ENCODE measurements at regions not wholly inside any gene's neighbourhood (a gene's known extent, or its start where the extent isn't known, plus 50 kb on each side); places are given as distances from the start of the nearest gene placed in this dataset.

DNA sequence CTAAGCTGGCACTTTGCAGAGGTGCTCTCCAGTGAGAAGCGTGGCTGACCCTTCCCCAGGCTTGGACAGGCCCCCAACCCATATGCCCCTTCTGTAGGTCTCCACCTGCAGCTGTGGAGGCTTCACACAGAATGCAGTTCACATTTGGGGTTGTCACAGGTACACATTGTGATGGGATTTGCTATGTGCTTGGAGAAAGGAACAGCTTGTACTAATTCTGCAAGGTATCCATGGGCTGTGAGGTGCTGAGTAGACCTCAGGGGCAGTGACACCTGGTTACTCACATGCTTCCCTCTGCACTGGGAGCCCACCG, 188.9 kb downstream of the CXCL12 start:
- no peak for DNase-seq

DNA sequence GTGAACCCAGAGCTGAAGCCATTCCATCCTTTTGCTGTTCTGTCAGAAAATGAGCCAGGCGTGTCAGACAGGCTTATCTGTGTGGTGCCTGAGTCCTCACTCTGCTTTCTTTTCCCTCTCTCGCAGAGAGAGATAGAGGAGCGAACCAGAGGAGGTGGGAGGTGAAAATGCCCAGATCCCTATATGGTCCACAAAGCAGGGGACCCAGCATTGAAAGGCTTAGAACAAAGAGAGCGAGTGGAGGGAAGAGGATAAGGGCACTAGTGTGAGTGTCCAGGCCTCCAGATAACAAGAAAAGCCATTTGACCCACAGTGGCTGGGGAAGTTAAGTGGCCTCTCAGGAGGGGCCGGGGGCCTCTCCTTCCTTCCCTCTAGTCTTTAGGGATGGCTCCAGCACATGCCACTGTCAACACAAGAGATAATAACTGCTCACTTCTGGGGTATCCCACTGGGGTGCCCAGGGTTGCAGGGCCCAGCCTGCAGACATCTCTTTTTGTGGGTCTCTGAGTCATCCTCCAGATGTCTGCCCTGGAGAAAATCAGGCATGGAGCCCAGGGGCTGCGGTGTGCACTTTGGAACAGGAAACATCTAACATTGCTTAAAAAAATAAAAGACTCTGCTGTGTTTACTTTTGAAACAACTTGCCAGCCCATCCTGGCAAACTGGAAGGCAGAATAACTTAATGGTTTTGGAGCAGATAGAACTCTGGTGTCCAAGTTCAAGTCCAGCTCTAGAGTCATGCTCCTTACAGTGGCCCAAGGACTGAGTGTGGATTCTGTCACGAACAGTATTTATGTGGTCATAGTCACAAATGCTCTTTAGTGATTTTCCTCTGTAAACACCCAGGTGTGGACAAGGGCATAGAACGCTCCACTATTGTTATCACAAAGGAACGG, 189.5 kb downstream of the CXCL12 start:
- no peak for DNase-seq

DNA sequence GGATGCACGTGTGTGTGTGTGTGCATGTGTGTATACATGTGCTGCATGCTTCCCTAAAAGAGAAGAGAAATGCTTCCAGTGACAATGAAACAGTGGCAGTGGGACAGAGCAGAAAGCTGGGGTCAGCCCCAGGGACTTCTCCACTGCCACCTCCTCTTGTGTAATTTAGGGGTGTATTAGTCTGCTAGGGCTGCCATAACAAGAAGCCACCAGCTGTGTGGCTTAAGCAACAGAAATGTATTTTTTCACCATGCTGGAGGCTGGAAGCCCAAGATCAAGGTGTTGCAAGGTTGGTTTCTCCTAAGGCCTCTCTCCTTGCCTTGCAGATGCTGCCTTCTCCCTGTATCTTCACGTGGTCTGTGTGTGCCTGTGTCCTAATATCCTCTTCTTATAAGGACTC, 190.5 kb downstream of the CXCL12 start:
- DNase-seq, result no peak

DNA sequence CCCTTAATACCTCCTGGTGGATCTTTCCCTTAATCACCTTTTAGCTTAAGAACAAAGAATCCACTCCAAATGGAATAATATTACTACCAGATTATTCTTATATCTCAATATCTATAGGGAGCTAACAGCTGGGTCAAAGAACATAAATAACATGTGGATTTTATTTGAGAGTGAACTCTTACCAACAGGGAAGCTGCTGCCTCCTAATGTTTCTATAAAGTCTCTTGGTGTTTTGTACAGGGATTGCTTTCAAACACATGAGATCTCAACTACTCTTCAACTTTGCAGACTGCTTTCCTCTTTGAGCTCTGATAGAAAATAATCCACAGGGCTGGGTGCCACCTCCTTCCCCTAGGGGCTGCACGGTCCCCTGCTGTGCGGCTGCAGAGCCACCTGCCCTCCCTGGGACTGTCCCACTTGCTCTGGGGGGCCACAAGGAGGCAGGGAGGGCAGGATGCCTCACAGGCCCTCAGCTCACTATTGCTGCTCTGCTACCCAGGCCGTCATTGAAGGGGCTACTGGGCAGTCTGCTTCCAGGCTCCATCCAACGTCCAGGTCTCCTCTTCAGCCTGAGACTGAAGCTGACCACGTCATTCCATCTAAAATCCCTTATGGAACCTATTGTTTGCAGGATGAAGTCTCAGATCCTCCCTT, 191.2 kb downstream of the CXCL12 start:
- no peak for DNase-seq

DNA sequence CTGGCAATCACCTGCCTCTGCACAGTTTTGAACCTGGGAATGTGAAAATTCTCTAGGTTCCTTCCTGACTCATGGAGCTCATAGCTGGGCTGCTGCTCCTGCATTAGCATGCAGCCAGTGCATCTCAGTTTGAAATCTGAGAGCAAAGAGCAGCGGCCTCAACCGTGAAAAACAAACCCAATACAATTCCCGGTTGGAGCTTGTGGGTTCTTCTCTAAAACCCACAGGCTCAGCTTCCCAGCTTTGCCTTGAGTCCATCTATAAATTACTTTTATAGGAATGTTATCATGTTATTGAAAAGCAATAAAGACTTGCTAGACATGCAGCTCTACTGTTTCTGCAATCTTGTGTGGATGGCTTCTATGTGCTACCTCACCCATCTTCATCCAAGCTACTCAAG, 191.7 kb downstream of the CXCL12 start:
- DNase-seq, result no peak

DNA sequence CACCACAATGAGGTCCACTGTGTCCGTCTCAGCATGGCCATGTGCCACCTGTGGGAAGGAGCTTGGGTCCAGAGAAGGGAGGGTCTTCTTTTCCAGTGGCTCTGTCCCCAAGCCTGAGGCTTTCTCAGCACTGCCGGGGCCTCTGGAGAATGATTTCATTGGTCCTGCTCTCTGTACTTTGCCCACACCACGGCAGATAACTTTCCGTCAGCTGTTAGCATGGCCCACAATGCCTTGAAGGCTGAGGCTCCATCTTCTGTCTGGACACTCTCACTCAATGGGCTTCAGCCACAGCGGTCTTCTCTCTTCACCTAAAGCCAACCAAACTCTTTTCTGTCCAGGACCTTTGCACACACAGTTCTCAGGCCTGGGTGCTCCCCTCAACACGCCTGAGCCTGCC, 192.5 kb downstream of the CXCL12 start:
- no peak for DNase-seq

DNA sequence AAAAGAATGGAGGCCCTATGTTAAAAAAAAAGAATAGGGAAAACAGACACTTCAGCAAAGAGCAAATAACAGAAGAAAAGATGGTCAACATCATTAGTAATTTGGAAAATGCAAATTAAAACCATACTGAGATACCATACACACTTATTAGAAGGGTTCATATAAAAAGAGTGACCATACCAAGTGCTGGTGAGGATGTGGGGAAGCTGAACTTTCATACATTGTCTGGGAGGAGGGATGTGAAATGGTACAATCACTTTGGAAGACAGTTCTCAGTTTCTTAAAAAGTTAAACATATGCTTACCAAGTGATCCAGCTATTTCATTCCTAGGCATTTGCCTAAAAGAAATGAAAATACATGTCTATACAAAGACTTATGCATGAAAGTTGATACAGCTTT, 194.4 kb downstream of the CXCL12 start:
- no peak for DNase-seq

DNA sequence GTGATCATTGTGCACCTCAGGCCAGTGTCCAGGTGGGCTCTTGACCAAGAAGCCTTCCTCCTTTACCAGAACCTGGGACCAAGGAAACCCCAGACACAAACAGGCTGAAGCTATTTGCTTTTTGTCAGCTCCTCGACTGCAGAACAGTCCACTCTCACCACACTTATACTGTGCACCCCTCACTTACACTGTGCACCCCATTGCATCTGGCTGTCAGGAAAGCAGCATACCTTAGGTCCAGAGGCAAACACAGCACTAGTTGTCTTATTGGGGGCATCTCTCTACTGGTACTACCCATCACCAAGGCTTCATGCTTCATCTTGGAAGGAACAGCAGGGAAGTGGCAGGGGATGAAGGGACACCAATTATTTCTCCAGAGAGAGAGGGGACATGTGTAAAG, 198.1 kb downstream of the CXCL12 start:
- DNase-seq, result no peak

DNA sequence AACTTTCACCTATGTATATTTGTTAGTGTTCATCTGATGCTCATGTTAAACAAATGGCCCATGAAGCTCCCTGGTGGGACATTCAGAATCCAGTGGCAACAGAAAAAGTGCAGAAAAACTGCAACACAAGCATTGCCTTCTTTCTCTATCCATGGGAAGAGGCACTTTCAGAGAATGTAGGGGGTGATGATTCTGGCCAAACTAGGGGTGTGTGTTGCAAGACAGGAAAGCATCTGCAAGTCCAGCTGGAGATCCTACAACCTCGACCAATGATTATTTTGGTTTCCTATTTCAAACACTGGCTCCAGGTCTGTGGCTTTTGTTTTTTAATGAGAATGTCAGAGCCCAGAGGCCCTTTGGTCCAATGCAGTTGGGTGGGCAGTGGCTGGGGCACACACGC, 198.7 kb downstream of the CXCL12 start:
- no peak for DNase-seq

DNA sequence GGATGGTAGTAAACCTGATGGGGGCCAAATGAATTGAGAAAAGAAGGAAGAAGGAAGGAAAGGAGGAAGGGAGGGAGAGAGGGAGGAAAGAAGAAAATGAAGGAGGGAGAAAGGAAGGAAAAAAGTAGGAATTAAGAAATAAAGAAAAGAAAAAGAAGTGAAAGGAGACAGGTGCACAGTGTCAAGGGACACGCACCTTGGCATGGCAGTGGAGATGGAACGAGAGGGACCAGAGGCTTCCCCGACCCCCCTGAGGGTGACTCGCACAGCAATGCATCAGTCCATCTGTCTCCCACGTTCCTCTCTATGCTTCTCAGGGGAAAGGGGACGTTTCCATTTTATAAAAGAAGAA, 199.6 kb downstream of the CXCL12 start:
- no peak for DNase-seq

DNA sequence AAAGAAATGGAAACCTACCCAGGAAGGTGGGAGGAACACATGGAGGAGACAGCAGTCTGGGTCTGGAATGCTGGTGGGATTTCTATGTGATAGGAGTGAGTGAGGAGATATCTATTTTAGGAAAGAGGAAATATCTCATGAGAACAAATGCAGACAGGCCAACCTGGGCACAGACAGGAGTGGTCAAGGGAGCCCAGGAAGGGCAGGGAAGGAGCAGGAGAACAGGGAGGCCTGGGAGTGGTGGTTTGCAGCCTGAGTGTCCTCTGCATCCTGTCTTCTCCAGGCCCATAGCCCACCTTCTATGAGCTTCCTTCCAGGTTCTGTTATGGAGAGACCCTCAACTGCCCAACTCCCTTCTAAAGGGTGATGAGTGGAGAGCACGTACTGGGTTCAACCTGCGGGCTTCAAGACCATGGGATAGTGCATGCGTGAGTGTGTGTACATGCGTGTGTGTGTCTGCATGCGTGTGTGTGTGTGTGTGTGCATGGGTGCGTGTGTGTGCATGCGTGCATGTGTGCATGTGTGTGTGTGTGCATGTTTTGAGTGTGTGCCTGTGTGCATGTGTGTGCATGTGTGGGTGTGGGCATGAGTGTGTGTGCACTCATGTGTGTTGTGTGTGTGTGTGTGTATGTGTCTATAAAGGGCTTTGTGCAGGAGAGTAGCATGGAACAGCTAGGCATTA, 200.1 kb downstream of the CXCL12 start:
- DNase-seq, result no peak

DNA sequence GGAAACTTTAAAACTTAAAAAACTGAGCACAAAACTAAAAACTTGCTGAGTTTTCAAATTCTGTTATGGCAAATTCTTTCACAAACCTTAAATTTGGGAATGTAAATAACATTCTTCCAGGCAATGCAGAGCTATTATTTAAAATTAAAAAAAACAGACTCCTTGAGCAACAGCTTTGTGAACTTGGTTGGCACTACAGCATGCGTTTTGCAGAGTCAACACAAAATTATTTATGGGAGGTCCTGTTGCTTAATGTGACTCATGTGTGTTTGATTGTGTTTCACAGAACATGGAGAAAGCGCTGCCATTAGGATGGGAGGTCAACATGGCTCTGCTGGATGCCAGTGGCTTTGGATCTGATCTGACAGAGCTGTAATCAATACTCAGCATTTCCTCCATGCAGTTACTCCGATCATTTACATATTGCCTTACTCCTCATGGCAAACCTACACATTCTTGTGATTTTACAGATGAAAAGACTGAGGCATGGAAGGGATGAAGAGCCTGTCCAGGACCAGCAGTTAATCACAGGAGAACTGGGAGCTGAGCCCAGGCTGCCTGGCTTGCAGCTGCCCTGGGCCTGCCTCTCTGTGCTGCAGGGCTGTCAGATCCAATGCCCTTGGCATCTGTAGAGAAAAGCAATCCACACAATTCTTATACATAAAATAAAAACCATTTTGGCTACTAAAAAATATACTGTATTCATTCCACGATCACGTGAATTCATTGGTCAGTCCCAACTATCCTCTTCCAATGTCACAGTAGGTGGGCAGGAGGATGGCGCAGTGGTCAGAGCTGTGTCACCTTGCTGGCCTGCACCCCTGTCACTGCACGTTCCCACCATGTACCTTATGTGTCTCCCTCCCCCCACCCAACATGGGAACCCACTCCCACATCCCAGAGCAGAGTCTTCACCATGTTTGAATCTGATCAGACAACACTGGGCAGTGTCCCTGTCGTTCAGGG, 200.9 kb downstream of the CXCL12 start:
- no peak for DNase-seq

DNA sequence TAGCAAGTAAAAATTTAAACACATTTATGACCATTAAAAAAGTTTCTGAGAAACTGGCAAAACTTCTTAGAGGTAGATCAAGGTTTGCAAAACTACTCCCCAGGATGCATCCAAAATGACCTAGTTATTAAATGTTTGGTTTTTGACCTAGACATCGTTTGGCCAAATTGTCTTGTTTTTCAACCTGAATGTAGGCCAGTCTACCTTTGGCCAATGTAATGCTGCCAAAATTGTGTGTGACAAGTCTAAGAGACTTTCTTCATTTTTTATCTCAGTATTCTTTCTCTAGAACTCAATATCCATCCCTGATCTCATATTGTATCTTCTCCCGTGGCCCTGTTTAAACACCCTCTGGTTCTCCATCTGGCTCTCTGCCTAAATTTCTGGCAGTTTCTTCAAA, 202.0 kb downstream of the CXCL12 start:
- no peak for DNase-seq

DNA sequence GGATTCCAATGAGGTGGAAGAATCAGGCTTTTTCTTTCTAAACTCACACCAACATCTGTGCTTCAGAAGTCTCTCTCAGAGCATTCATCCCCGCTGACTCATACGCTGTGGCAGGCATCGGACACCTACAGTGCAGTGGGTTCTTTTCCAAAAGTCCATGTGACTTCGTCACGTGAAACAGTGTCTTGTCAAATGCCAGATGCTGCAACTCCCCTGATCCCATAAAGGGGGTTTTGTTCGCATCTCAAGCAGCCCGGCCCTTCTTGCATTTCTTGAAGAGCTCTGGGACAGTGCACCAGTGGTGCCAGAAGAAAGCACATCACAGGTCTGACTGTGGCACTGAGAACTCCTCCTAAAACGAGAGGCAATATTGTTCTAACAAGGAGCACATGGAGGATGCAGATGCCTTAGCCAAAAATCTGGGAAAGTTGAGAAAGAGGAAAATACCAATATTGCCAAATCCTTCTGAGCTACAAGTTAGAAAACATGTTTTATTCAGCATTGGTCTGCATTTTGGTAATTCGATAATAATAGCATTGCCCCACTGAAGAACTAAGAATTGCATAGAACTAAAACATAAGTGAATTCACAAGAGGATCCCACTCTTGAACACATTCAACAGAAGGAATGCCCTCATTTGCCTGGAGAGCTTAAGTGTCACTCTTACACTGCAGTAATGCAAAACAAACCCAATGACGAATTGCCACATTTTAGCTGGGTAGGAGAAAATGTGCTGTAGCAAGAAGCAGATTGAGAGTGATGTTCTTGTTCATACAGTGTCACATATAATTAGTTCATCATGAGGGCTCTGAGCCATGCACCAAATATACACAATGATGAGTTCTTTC, 204.4 kb downstream of the CXCL12 start:
- no peak for DNase-seq

DNA sequence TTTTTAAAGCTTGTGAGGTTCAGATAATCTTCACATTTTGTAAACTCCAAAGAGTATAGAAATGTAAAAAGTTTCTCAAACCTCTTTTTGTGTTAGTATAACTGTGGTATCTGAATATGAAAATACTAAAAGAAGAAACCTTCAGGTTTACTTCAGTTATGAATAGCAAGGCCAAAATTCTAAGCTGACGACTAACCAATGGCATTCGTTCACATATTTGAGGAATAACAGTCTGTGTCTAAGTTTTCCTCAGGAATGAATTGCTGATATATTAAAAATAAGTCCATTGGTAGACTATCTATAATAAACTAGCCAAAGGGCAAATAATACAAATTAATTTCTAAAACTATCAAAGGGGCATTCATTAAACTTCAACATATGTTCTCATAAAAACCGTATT, 206.0 kb downstream of the CXCL12 start:
- no peak for DNase-seq

DNA sequence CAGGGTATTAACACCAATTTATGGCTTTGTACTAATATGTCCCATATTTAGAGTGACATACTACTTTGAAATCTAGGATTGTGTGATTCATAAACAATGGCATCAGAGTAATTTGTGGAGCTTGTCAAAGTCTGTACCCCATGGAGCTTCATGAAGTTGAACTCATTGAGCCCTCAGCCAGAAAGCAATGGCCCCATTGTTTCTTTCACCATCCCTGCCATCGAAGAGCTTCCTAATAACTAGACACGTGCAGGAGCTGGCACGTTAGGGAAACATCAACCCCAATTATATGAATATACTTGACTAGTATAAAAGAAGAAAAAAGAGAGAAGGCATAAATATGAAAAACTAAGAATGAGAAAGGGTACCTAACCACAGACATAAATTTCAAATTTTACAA, 206.6 kb downstream of the CXCL12 start:
- no peak for DNase-seq

DNA sequence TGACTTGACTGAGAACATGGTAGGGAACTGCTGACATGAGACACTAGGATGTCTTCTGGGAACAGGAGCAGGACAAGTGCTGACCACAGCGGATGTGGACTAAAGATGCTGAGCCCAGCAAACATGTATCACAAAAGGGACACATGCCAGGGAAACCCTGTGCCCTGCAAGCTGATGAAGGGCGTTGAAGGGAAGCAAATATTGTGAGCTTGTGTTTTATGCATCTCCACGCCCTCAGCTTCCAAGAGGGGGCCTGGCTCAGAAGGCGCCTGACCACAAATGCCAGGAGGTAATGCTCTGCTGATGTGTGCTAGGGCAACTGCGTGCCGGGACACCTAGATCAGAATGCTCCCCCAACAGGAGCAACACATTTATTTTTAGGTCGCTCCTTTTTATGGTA, 207.3 kb downstream of the CXCL12 start:
- no peak for DNase-seq

DNA sequence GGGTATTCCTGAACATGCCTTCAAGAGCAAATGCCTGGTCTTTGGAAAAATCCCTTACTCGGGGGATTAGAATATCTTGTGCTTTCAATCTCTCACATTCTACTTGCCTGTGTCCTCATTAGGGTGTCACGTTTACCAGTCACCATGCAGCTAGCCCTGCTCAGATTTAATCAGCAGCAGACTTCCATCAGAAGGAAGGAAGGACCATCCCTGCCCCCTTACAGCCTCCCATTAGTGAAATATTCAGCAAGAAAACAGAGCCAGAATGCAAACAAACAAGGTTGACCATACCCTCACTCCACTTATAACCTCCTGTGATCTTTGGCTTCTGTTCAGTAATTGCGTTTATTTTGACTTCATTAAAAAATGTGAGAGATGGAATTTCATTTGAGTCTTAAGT, 208.6 kb downstream of the CXCL12 start:
- DNase-seq, result no peak

DNA sequence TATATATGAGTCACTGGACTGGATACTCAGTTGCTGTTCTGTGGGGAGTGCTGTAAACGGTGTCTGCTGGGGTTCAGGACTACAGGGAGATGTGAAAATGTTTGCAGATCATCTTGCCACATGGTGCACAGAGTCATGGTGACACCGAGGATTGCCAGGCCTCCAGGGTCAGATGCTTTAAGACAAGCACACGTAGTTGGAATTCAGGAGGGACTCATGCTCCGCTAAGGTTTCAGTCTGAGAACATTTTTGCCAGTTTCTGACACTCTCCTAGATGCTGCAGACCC, 211.3 kb downstream of the CXCL12 start:
- no peak for DNase-seq

DNA sequence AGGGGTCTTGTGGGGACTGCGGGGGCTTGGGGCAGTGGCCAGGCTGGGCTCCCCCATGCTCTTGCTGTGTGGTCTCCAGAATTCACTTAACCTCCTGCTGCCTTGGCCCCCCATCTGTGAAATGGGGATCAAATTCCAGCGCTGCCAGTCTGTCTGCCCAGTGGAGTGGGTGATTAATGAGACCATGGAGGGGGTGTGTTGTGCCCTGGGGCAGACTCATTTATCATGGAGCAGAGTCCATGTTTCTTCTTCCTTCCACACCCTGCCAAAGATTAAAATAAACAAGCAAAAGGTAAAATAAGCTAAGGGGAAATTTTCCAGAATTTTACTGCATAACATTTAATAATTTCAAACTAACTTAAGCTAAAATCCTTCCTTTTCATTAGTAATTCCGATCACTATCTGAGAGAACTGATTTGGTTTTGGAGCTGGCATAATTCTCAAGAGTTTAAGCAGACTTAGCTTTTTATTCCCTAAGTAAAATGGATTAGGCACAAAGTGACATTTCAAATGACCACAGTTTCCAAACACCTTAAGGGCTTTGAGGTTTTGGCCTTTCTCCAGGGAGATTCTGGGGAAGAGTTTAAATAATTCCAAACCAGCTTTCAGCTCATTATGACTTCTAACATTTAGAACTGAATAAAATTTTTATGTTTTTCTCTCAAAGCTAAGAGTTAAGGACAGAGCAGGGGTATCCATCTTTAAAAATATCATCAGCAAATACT, 211.9 kb downstream of the CXCL12 start:
- DNase-seq, result no peak

DNA sequence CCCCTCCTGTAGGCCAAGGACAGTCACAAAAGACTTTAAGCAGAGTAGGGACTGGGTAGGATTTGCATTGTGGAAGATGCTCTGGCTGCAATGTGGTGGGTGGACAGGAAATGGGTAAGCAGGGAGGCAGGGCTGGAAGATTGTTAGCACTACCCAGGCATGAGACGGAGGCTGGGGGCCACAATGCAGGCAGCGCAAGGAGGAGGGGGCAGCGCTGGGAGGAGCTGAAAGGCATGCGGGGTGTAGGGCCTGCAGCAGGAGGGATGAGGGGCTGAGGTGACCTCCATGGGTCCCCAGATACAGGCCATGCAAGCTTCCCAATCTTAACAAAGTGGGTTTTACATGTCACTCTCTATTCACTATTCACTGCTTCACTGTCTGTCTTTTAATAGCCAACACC, 213.1 kb downstream of the CXCL12 start:
- DNase-seq, result no peak

DNA sequence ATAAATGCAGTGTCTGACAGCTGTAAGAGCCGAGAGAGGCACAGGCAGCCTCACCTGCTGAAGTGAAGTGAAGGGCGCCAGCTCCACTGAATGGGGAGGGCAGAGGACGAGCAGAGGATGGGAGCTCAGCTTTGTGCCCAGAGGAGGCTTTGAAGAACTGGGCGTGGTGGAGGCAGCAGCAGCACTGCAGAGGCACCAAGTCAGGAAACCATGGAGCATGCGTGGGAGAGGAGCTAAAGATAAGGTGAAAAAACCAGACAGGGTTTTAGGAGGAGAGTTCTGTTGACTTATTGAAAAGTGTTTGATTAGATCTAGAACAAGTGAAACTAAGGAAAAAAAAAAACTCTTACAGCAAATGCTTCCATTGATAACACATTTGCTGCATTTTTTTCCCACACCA, 216.4 kb downstream of the CXCL12 start:
- no peak for DNase-seq
